CD4-positive, alpha-beta T cell treated with Interleukin-1 beta for 1 hour (primary cell): ENCODE measurements at regions not wholly inside any gene's neighbourhood (a gene's known extent, or its start where the extent isn't known, plus 50 kb on each side); places are given as distances from the start of the nearest gene placed in this dataset.
"Not testable (repeated sequence)": the region's sequence is repeated elsewhere in the genome, so short reads cannot be mapped to it uniquely, and the experiment has no call there.

Experiments used
- DNase-seq, 2 donors: peaks; one replicate each; pipeline ENCODE4 v3.0.0-alpha.2; 2020 to 2022

DNA sequence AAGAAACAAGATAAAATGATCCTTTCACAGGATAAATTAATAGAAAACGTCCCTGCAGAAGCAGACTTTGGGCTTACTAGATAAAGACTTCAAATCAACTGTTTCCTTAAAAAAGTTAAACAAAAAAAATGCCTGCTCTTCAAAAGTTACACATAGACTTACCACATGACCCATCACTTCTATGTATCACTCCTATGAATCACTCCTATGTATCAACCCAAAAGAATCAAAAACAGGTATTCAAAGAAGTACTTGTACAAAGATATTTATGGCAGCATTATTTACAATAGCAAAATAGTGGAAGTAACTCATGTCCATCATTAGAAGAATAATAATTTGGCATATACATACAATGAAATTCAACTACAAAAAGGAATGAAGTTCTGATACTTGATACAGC, 56.3 kb upstream of the PRDM9 start:
- no peak for DNase-seq

- no peak for DNase-seq
Measured at GRCh38 chr5:23450187-23450586, 57.2 kb upstream of the PRDM9 start.

GRCh38 chr5:23448627-23449026, 58.8 kb upstream of the PRDM9 start:
- DNase-seq, result no peak

- DNase-seq, result no peak
Measured at GRCh38 chr5:23446424-23446823, 61.0 kb upstream of the PRDM9 start.

DNA sequence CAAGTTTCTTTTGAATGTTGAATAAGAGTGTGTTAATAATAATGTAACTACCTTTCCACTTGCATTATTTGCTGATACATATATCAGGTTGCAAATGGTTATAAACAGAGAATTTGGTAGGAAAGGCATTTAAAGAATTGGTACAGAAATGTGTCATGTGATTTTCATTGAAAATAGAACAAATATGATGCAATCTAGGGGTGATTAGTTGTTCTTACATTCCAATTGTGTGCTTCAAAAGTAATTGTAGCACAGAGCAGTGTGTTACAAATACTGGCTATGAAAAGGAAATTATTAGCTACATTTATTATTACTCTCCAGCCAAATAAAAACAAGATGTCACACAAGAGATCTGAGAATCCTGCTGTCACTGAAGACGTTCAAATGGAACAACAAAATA, 61.8 kb upstream of the PRDM9 start:
- DNase-seq, result no peak

DNA sequence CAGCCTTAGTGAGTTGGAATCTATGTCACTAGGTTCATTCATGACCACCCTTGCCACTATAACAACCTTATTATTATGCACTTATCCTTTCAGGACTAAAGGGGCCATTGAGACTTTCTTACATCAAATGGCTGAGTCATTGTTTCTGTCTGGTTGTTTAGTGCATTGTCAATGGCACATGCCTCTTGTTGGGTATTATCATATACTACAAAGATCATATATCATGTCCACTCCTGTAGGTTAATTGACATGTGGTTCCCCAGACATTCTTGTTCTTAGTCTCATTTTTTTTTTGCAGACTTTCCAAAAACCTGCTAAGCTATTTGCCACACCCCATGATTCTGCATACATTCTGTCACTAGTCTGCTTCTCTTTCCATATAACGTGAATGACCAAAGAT, 66.7 kb upstream of the PRDM9 start:
- no peak for DNase-seq

DNA sequence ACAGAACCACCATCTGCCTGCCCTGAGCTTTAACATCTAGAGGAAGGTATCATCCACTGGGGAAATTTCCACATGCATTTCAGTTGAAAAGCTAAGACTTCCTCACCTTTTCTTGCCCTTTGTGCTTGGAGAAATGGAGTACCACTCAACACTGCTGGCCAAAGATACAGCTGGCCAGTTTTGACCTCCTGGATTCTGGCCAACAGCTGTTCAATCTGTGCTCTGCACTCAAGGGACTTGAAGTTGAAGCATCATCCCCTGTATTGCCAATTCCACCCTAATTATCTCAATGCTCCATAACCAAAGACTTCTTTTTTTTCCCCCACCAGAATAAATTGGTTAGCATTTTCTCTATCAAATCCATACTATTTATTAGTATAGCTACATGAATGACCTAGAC, 70.4 kb upstream of the PRDM9 start:
- no peak for DNase-seq

GRCh38 chr5:23433534-23434315, 73.7 kb upstream of the PRDM9 start:
- no peak for DNase-seq

- no peak for DNase-seq
Measured at GRCh38 chr5:23428705-23429104, 78.7 kb upstream of the PRDM9 start.

DNA sequence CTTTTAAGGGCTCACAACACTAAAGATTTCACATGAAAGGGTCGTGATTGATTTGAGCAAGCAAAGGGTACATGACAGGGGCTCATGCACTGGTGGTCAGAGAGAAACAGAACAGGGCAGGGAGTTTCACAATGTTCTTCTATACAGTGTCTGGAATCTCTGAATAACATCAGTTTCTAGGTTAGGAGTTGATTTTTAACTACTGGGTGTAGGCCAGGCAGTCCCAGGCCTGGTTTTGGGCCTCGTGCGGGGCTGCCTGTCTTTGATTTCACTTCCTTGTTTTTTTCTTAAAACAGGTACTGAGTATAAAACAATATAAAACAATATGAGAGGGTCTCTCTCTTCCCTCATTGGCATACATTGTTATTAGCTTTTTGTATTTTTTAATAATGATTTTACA, 87.2 kb upstream of the PRDM9 start:
- DNase-seq, result not testable (repeated sequence)

GRCh38 chr5:23419115-23419514, 88.3 kb upstream of the PRDM9 start:
- no peak for DNase-seq

- DNase-seq, result no peak
Measured at GRCh38 chr5:23412515-23412914, 94.9 kb upstream of the PRDM9 start.

- no peak for DNase-seq
Measured at GRCh38 chr5:23411994-23412393, 95.4 kb upstream of the PRDM9 start.

DNA sequence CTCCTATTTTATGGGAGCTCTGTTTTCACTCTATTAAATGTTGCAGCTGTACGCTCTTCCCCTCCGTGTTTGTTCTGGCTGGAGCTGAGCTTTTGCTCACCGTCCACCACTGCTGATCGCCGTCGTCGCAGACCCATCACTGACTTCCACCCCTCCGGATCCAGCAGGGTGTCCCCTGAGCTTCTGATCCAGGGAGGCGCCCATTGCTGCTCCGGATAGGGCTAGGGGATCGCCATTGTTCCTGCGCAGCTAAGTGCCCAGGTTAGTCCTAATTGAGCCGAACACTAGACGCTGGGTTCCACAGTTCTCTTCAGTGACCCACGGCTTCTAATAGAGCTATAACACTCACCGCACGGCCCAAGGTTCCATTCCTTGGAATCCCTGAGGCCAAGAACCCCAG, 96.2 kb upstream of the PRDM9 start:
- DNase-seq, result no peak

DNA sequence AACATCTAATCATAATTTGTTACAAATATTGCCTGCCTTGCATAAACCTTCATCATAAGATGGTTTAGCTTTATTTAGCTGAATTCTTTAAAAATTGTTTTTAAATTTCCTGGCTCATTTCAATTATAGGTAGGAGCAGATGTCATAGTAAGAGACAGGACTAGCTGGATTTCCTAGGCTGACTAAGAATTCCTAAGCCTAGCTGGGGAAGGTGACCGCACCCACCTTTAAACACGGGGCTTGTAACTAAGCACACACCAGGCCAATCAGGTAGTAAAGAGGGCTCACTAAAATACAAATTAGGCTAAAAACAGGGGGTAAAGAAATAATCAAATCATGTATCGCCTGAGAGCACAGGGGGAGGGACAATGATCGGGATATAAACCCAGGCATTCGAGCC, 96.6 kb upstream of the PRDM9 start:
- not testable (repeated sequence) for DNase-seq

DNA sequence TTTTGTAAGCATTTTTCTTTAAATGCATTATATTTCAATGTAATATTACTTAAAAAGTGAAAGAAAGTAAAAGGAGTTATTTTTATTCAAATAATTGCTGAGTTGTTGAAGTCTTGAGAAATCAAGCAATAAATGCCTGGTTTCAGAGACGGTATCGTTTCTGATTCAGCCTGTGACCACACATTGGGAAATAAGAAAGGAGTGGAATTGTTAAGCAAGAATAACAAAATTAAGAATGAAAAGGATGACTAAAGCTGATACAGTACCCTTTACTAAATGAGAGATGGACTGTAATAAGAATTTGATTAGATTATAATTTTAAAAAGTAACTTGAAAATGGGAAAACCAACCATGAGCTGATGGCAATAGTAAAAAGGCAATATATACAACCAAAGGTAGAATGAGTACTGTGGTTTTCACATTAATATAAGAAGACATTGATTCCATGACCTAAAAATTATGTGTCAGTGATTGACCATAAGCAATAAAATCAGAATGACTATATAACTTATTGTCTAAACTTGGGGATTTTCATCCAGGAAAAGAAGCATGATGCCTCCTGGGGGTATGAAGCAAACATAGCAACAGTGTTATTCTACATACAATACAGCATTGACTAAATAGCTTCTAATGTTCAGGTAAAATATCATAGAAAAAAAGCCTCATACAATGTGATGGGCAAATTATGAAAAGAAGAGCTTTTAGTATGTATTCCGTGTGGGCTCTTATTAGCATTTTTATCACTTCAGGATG, 101.9 kb upstream of the PRDM9 start:
- DNase-seq, result no peak

DNA sequence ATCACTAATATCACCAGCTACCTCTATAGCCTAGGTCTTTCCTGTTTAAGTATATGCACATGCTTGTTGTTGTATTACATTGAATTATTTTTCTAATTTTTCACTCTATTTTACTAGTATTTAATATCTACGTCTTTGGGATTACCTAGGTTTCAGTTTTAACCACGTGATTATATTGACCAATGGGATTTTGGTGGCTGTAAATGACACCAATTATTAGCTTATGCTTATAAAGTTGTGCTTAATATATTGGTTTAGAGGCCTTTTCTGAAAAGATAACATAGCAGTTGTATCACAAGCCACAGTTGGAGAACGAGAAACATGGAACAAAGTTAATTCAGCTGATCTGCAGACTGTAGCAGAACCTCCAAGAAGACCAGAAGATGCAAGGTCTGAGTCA, 104.8 kb upstream of the PRDM9 start:
- DNase-seq, result no peak

- no peak for DNase-seq
Measured at GRCh38 chr5:23400951-23401350, 106.5 kb upstream of the PRDM9 start.

DNA sequence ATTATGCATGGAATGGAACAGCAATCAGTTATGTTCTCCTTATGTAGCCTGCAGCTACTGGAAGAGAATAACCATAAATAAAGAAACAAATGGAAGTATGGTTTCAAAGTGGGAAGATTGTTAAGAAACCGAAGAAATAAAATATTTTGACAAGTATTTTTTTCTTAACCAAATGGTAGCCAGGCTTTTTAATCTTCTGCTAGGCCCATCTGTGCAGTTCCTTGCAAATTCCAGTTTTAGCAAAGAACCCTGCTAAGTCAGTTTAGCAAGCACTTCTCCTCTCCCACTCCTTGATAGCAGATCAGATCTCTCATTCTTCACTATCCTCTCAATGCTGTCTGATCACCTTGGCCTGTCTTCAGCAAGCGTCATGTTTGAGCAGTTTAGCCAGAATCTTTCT, 111.1 kb upstream of the PRDM9 start:
- DNase-seq, result no peak

GRCh38 chr5:23389291-23390101, 117.9 kb upstream of the PRDM9 start:
- no peak for DNase-seq

- no peak for DNase-seq
Measured at GRCh38 chr5:23385036-23385435, 122.4 kb upstream of the PRDM9 start.

GRCh38 chr5:23372177-23372576, 135.2 kb upstream of the PRDM9 start:
- DNase-seq, result no peak

DNA sequence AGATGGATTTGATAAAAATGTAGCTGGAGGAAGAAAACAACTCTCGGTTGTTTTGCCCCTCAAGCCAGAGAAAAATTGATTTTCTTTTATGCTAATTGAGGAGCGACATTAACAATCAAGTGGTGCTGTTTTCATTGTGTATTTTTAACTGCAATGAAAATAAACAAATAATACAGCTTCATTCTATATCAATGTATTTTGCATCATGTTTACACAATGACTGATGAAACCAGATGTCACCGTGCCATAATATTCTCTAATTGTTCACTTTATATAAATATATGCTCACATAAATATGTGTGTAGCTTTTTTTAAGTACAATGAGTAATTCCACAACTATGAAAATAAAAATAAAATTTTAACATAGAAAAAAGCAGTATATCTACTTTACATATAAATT, 139.0 kb upstream of the PRDM9 start:
- DNase-seq, result no peak

GRCh38 chr5:23367874-23368273, 139.5 kb upstream of the PRDM9 start:
- no peak for DNase-seq
